ENCODE measurements at regions not wholly inside any gene's neighbourhood (a gene's known extent, or its start where the extent isn't known, plus 50 kb on each side); places are given as distances from the start of the nearest gene placed in this dataset.

- Histone ChIP-seq H3K4me3 (no peak overlapping the region), H3K4me1 (no peaks in the 10 kb centered on the region), H3K27me3 (no peaks in the 10 kb centered on the region), H3K9me3 (no peaks in the 10 kb centered on the region), H3K27ac (no peak overlapping the region), H3K36me3 (no peaks in the 10 kb centered on the region)
- TF ChIP-seq POLR2A (IDR thresholded peaks at IDR 0.05): no peak
- TF ChIP-seq, protein P1, sequence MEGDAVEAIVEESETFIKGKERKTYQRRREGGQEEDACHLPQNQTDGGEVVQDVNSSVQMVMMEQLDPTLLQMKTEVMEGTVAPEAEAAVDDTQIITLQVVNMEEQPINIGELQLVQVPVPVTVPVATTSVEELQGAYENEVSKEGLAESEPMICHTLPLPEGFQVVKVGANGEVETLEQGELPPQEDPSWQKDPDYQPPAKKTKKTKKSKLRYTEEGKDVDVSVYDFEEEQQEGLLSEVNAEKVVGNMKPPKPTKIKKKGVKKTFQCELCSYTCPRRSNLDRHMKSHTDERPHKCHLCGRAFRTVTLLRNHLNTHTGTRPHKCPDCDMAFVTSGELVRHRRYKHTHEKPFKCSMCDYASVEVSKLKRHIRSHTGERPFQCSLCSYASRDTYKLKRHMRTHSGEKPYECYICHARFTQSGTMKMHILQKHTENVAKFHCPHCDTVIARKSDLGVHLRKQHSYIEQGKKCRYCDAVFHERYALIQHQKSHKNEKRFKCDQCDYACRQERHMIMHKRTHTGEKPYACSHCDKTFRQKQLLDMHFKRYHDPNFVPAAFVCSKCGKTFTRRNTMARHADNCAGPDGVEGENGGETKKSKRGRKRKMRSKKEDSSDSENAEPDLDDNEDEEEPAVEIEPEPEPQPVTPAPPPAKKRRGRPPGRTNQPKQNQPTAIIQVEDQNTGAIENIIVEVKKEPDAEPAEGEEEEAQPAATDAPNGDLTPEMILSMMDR (IDR thresholded peaks at IDR 0.05): no peak
- TF ChIP-seq POLR2AphosphoS5 (IDR thresholded peaks at IDR 0.05): no peak
- intact Hi-C loops (cut with DNase I; ENCODE audit: low total_unique reads): no loop called here
- DNase-seq (ENCODE audit: low spot score in 2 of 2): no peak
Observed at GRCh38 chr7:41579961-41580935, 122.6 kb downstream of the INHBA start.

- H3K4me1 ChIP-seq: no peaks in the 10 kb centered on the region
- no peak for DNase-seq (ENCODE audit: low spot score in 2 of 2)
- no peaks in the 10 kb centered on the region for H3K9me3 ChIP-seq
- no peaks in the 10 kb centered on the region for H3K36me3 ChIP-seq
- no peaks in the 10 kb centered on the region for H3K27me3 ChIP-seq
- intact Hi-C loops (cut with DNase I; ENCODE audit: low total_unique reads): no loop called here
- H3K4me3 ChIP-seq: no peak overlapping the region
- H3K27ac ChIP-seq: no peak overlapping the region
- TF ChIP-seq, protein P1 (IDR thresholded peaks at IDR 0.05): no peak
- TF ChIP-seq POLR2A (IDR thresholded peaks at IDR 0.05) (no peak), POLR2AphosphoS5 (IDR thresholded peaks at IDR 0.05) (no peak)
Observed at GRCh38 chr7:41578700-41579099, 124.2 kb downstream of the INHBA start.

- no peak for DNase-seq (ENCODE audit: low spot score in 2 of 2)
- no peak overlapping the region for H3K27ac ChIP-seq
- H3K9me3 ChIP-seq: no peaks in the 10 kb centered on the region
- TF ChIP-seq POLR2A (IDR thresholded peaks at IDR 0.05) (no peak), POLR2AphosphoS5 (IDR thresholded peaks at IDR 0.05) (no peak)
- TF ChIP-seq, protein P1 (IDR thresholded peaks at IDR 0.05): no peak
- intact Hi-C loops (cut with DNase I; ENCODE audit: low total_unique reads): no loop called here
- H3K4me3 ChIP-seq: no peak overlapping the region
- no peaks in the 10 kb centered on the region for H3K4me1 ChIP-seq
- H3K27me3 ChIP-seq: no peaks in the 10 kb centered on the region
- no peaks in the 10 kb centered on the region for H3K36me3 ChIP-seq
Observed at GRCh38 chr7:41576166-41576565, 126.7 kb downstream of the INHBA start.

GRCh38 chr7:41574377-41574776 lies 128.5 kb downstream of the INHBA start:
- no peak overlapping the region for H3K27ac ChIP-seq

DNA sequence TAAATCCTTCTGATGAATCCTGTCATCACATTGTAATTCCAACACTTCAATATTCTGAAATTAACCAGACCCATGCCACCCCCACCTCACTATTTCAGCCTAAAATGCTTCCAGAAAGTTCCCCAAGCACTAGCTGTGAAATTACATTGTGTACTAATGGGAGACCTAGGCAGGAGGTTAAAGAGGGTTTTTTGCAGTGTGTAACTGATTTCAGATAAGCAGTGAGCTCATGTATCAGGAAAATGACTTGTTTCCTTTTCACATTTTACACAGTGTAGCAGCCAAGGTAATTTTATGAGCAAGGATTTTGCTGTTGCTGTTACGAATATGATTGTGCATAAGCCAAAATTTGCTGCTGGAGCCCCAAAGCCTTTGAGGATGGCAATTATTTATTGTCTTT lies 129.0 kb downstream of the INHBA start:
- Histone ChIP-seq H3K36me3 (no peaks in the 10 kb centered on the region), H3K9me3 (no peaks in the 10 kb centered on the region), H3K27me3 (no peaks in the 10 kb centered on the region), H3K4me3 (no peak overlapping the region), H3K27ac (no peak overlapping the region), H3K4me1 (no peaks in the 10 kb centered on the region)
- TF ChIP-seq POLR2AphosphoS5 (IDR thresholded peaks at IDR 0.05) (no peak), POLR2A (IDR thresholded peaks at IDR 0.05) (no peak)
- TF ChIP-seq, protein P1 (IDR thresholded peaks at IDR 0.05): no peak
- intact Hi-C loops (cut with DNase I; ENCODE audit: low total_unique reads): no loop called here
- no peak for DNase-seq (ENCODE audit: low spot score in 2 of 2)

More at GRCh38 chr7:41574377-41574776, 128.5 kb downstream of the INHBA start:
- intact Hi-C loops (cut with DNase I; ENCODE audit: low total_unique reads): no loop called here
- no peak overlapping the region for H3K4me3 ChIP-seq
- TF ChIP-seq, protein P1 (IDR thresholded peaks at IDR 0.05): no peak
- TF ChIP-seq POLR2AphosphoS5 (IDR thresholded peaks at IDR 0.05) (no peak), POLR2A (IDR thresholded peaks at IDR 0.05) (no peak)
- no peaks in the 10 kb centered on the region for H3K9me3 ChIP-seq
- H3K27me3 ChIP-seq: no peaks in the 10 kb centered on the region
- no peak for DNase-seq (ENCODE audit: low spot score in 2 of 2)
- H3K4me1 ChIP-seq: no peaks in the 10 kb centered on the region
- no peaks in the 10 kb centered on the region for H3K36me3 ChIP-seq

Measured in breast epithelium (tissue), 4 donors.